SK-N-SH (cell line): ENCODE measurements at regions not wholly inside any gene's neighbourhood (a gene's known extent, or its start where the extent isn't known, plus 50 kb on each side); places are given as distances from the start of the nearest gene placed in this dataset.

Experiments used
- CTCF ChIA-PET: fragments of 300-600, 350-600 bp; formaldehyde crosslinking; extraction: SDS; loops from one replicate; lab custom pipeline; 2021; lab: Yijun Ruan, JAX
- POLR2A ChIA-PET: fragments of 350-600 bp; sonication (Branson Sonifier 250); formaldehyde crosslinking; extraction: SDS; loops from one replicate; lab custom pipeline; 2020; ENCODE audit warnings: antibody characterized with exemption, inconsistent platforms; lab: Yijun Ruan, JAX
- DNase-seq: peaks from one replicate; pipeline ENCODE4 v3.0.0; 2012
- H2AFZ ChIP-seq: fragments of 200-600 bp; sonication (generic); 2 replicates; pipeline ENCODE4 v1.8.1; 2016; ENCODE audit warnings: antibody characterized with exemption, mild to moderate bottlenecking, low read depth
- H3F3A ChIP-seq: fragments of 200-600 bp; sonication (generic); replicated peaks from 2 replicates; pipeline ENCODE3; 2016; ENCODE audit warnings: antibody characterized with exemption, mild to moderate bottlenecking; ENCODE audit not compliant: insufficient read depth
- H3K27ac ChIP-seq, 2 experiments: fragments of 200-500 bp in 1 of 2; fragments of 200-600 bp in 1 of 2; sonication (Bioruptor generic) in 1 of 2; sonication (generic), shearing (Covaris generic) in 1 of 2; 2 replicates each; pipeline versions ENCODE4 v1.5.1 to v1.6.1; 2014 to 2016; ENCODE audit warnings: low read depth in 2 of 2, inconsistent platforms in 1 of 2, low read length in 1 of 2, mild to moderate bottlenecking in 1 of 2, mixed read lengths in 1 of 2
- H3K27me3 ChIP-seq: fragments of 200-600 bp; sonication (generic), shearing (Covaris generic); 2 replicates; pipeline ENCODE4 v1.6.1; 2016; ENCODE audit warnings: mixed run types; ENCODE audit not compliant: insufficient read depth
- H3K36me3 ChIP-seq, 2 experiments: fragments of 200-500 bp in 1 of 2; fragments of 200-600 bp in 1 of 2; sonication (Bioruptor generic) in 1 of 2; sonication (generic) in 1 of 2; replicated peaks in 1 of 2; 2 replicates each; pipeline versions ENCODE3 to v1.5.1; 2014 to 2016; ENCODE audit warnings: low read length in 1 of 2, mild to moderate bottlenecking in 1 of 2; ENCODE audit not compliant: insufficient read depth in 2 of 2, control insufficient read depth in 1 of 2
- H3K4me1 ChIP-seq, 2 experiments: fragments of 200-500 bp in 1 of 2; fragments of 200-600 bp in 1 of 2; sonication (Bioruptor generic) in 1 of 2; sonication (generic), shearing (Covaris generic) in 1 of 2; 2 replicates each; pipeline versions ENCODE4 v1.5.1 to v1.6.1; 2014 to 2016; ENCODE audit warnings: low read depth in 1 of 2, low read length in 1 of 2, mixed run types in 1 of 2; ENCODE audit not compliant: insufficient read depth in 2 of 2, control insufficient read depth in 1 of 2
- H3K4me2 ChIP-seq: fragments of 200-600 bp; sonication (generic), shearing (Covaris generic); 2 replicates; pipeline ENCODE4 v1.6.1; 2017; ENCODE audit warnings: mixed run types
- H3K4me3 ChIP-seq, 2 experiments: fragments of 200-500 bp in 1 of 2; fragments of 200-600 bp in 1 of 2; sonication (Bioruptor generic) in 1 of 2; sonication (generic), shearing (Covaris generic) in 1 of 2; 2 replicates each; pipeline versions ENCODE4 v1.5.1 to v1.8.1; 2014 to 2016; ENCODE audit warnings: low read depth in 2 of 2, inconsistent platforms in 1 of 2, low read length in 1 of 2, mild to moderate bottlenecking in 1 of 2, mixed read lengths in 1 of 2, moderate library complexity in 1 of 2
- H3K79me2 ChIP-seq: fragments of 200-600 bp; sonication (generic); 2 replicates; pipeline ENCODE4 v1.8.1; 2017; ENCODE audit warnings: mild to moderate bottlenecking; ENCODE audit not compliant: insufficient read depth
- H3K9ac ChIP-seq: fragments of 200-600 bp; sonication (generic); 2 replicates; pipeline ENCODE4 v1.6.1; 2017; ENCODE audit warnings: mixed run types
- H3K9me2 ChIP-seq: fragments of 200-600 bp; sonication (generic); 2 replicates; pipeline ENCODE4 v1.6.1; 2017; ENCODE audit warnings: mixed run types
- H3K9me3 ChIP-seq: fragments of 200-600 bp; sonication (generic); 2 replicates; pipeline ENCODE4 v1.6.1; 2017; ENCODE audit warnings: mixed run types, mild to moderate bottlenecking, moderate library complexity
- H4K20me1 ChIP-seq: fragments of 200-600 bp; sonication (generic); 2 replicates; pipeline ENCODE4 v1.6.1; 2017; ENCODE audit warnings: mild to moderate bottlenecking, mixed run types; ENCODE audit not compliant: insufficient read depth
- CHD2 ChIP-seq: fragments of 150-350 bp; IDR thresholded peaks from 2 replicates; pipeline ENCODE4 v1.6.1; 2018; ENCODE audit warnings: low read length; ENCODE audit not compliant: partially characterized antibody
- CTCF ChIP-seq: fragments of 200-600 bp; sonication (generic); IDR thresholded peaks from 2 replicates; pipeline ENCODE4 v1.6.1; 2017; ENCODE audit warnings: antibody characterized with exemption, mild to moderate bottlenecking, moderate library complexity
- ELF1 ChIP-seq: IDR thresholded peaks from 2 replicates; pipeline ENCODE4 v1.4.0; 2012
- EP300 ChIP-seq, 2 experiments: IDR thresholded peaks; 2 replicates each; pipeline versions ENCODE4 v1.4.0 to v1.6.1; 2012; ENCODE audit warnings: borderline replicate concordance in 1 of 2, low read depth in 1 of 2, low read length in 1 of 2
- FOSL2 ChIP-seq: IDR thresholded peaks from 2 replicates; pipeline ENCODE4 v1.4.0; 2012; ENCODE audit warnings: low read depth, mild to moderate bottlenecking, moderate library complexity, borderline replicate concordance
- FOXJ3 ChIP-seq: sonication (generic); formaldehyde crosslinking; IDR thresholded peaks from 2 replicates; pipeline ENCODE4 v1.5.1; 2020; ENCODE audit warnings: mild to moderate bottlenecking, missing genetic modification reagents
- FOXM1 ChIP-seq: IDR thresholded peaks from 2 replicates; pipeline ENCODE4 v1.4.0; 2012; ENCODE audit warnings: low read depth, mild to moderate bottlenecking
- GABPA ChIP-seq: IDR thresholded peaks from 2 replicates; pipeline ENCODE4 v1.4.0; 2012; ENCODE audit warnings: low read depth, mild to moderate bottlenecking
- IRF3 ChIP-seq: fragments of 150-350 bp; IDR thresholded peaks from 2 replicates; pipeline ENCODE4 v1.6.1; 2016; ENCODE audit warnings: mild to moderate bottlenecking, low read depth, low read length
- JUND ChIP-seq: IDR thresholded peaks from 2 replicates; pipeline ENCODE4 v1.4.0; 2012
- NRF1 ChIP-seq: IDR thresholded peaks from 2 replicates; pipeline ENCODE4 v1.6.1; 2012; ENCODE audit warnings: low read depth, mild to moderate bottlenecking, low read length
- RFX5 ChIP-seq: IDR thresholded peaks from 2 replicates; pipeline ENCODE4 v1.6.1; 2012; ENCODE audit warnings: mild to moderate bottlenecking, improper control_type of control experiment, low read length
- RXRA ChIP-seq: IDR thresholded peaks from 2 replicates; pipeline ENCODE4 v1.4.0; 2012; ENCODE audit warnings: low read depth, mild to moderate bottlenecking, borderline replicate concordance
- SMC3 ChIP-seq: IDR thresholded peaks from 2 replicates; pipeline ENCODE4 v1.6.1; 2012; ENCODE audit warnings: low read depth, low read length, improper control_type of control experiment
- TEAD4 ChIP-seq: IDR thresholded peaks from 2 replicates; pipeline ENCODE4 v1.4.0; 2012; ENCODE audit warnings: mild to moderate bottlenecking, borderline replicate concordance; ENCODE audit not compliant: insufficient read depth
- USF1 ChIP-seq: IDR thresholded peaks from 2 replicates; pipeline ENCODE4 v1.4.0; 2012; ENCODE audit warnings: low read depth, borderline replicate concordance
- WGBS: methylation state at CpG from one replicate; pipeline ENCODE4 v1.1.6; 2017; ENCODE audit warnings: low lambda C conversion rate; 5-methylcytosine and 5-hydroxymethylcytosine counted together

- TF ChIP-seq USF1: no peak
- TF ChIP-seq RXRA: no peak
- no peak for TF ChIP-seq IRF3
- TF ChIP-seq JUND: no peak
- no peak for TF ChIP-seq RFX5
- no peak for TF ChIP-seq GABPA
- TF ChIP-seq EP300 (IDR thresholded peaks at IDR 0.05; ENCODE audit: borderline replicate concordance in 1 of 2, low read depth in 1 of 2, low read length in 1 of 2): no peak
- no peak for TF ChIP-seq ELF1
- TF ChIP-seq FOXJ3 (CRISPR knock-in tag): no peak
Measured at GRCh38 chr14:28151926-28152325, 614.7 kb upstream of the FOXG1 start (continued).

GRCh38 chr14:28152453-28153044 is 614.0 kb upstream of the FOXG1 start:
- Histone ChIP-seq H3K27me3 (no peaks in the 10 kb centered on the region; the same call in 1 of the 2 replicates), H3K4me3 (no peak overlapping the region), H3F3A (no peaks in the 10 kb centered on the region), H3K9me3 (no peaks in the 10 kb centered on the region), H3K27ac (no peak overlapping the region), H3K9me2 (0 out of 2 replicates have a peak, but pooled peaks cover 3% of the 10 kb centered on the region), H3K4me1 (no peaks in the 10 kb centered on the region; a peak in 2 of 4 replicates)
- ChIA-PET POLR2A (no interaction called here), CTCF (interaction anchor here (1.2 kb wide), 1 partner anchor 11 kb away, joined by 3 read pairs; no protein-coding TSS in a partner anchor)
- DNase-seq: no peak
- no peak for TF ChIP-seq TEAD4
- no peak for TF ChIP-seq CTCF
- TF ChIP-seq FOSL2: no peak
- TF ChIP-seq SMC3: no peak
- TF ChIP-seq FOXM1: no peak
- no peak for TF ChIP-seq CHD2
- no peak for TF ChIP-seq NRF1
- TF ChIP-seq, all 33 proteins: peak for 0
- Histone ChIP-seq H3K9ac (no peak overlapping the region), H3K36me3 (no peaks in the 10 kb centered on the region), H3K79me2 (no peaks in the 10 kb centered on the region), H3K4me2 (no peak overlapping the region), H4K20me1 (no peaks in the 10 kb centered on the region), H2AFZ (no peak overlapping the region)
- WGBS: 7% methylated on average over 4 of the region's 4 CpGs
